H1 (cell line): ENCODE measurements at regions not wholly inside any gene's neighbourhood (a gene's known extent, or its start where the extent isn't known, plus 50 kb on each side); places are given as distances from the start of the nearest gene placed in this dataset.

Experiments
- CHD1 ChIP-seq: IDR thresholded peaks from 2 replicates; pipeline ENCODE4 v1.6.1; 2012; ENCODE audit warnings: low read depth, low read length, improper control_type of control experiment
- GABPA ChIP-seq: IDR thresholded peaks from 2 replicates; pipeline ENCODE4 v1.6.1; 2011; ENCODE audit warnings: mild to moderate bottlenecking, low read length, moderate library complexity, borderline replicate concordance; ENCODE audit not compliant: insufficient read depth
- RNF2 ChIP-seq: fragments of 200-900, 300-1000 bp; sonication (generic); IDR thresholded peaks from 2 replicates; pipeline ENCODE4 v1.7.1; 2016; ENCODE audit warnings: borderline replicate concordance, low read depth, mild to moderate bottlenecking, antibody characterized with exemption, low read length; ENCODE audit not compliant: poor library complexity, severe bottlenecking; ENCODE audit errors: missing control alignments
- SP4 ChIP-seq: IDR thresholded peaks from 2 replicates; pipeline ENCODE4 v1.6.1; 2012; ENCODE audit warnings: low read length, inconsistent platforms
- TBP ChIP-seq: IDR thresholded peaks from 2 replicates; pipeline ENCODE4 v1.6.1; 2011; ENCODE audit warnings: low read depth, low read length, improper control_type of control experiment
- TF ChIP-seq, protein P1 (sequence below): fragments of 300-600 bp; sonication (generic); IDR thresholded peaks from 2 replicates; pipeline ENCODE4 v1.7.1; 2012; ENCODE audit warnings: low read length, moderate library complexity, mild to moderate bottlenecking, inconsistent platforms; ENCODE audit not compliant: insufficient replicate concordance

DNA sequence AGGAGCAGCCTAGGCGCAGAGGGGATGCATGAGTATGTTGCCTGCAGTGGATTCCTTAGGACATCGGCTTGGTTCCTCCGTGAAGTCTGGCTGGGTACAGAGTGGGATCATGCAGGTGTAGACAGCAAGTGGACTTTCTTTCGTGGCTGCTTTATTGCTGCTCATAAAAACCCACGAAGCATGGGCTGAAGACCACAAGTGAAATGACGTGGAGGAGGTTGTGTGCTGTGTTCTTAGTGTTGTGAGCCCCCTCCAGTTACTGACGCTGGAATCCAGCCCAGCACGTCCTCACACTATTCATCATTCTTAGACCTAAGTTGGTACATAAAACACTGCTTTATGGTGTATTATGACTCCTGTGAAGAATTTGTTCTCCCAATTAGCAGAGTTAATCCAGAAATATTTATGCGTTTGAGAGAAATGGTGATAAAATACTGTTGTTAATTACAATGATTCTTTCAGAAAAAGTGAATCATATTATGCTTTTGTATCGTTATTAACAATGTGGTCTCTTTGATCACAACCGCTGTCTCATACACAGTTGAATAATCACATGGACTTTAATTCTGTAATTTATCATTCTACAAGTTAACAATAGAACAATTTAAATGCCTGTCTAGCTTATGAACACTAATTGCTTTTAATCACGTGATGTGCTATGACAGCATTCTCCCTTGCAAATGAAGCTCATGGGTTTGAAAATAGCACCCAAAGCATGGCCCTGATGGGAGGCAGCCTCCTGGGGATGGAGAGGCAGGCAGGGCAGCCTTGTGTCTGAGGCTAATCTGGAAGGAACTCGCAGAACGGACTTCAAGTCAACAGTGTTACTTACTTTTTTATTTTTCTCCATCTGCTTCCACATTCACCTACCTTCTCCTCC lies 233.9 kb upstream of the SYNDIG1 start (continued):
- TF ChIP-seq RNF2: no peak
- TF ChIP-seq TBP: no peak
- TF ChIP-seq SP4: no peak
- TF ChIP-seq, protein P1, sequence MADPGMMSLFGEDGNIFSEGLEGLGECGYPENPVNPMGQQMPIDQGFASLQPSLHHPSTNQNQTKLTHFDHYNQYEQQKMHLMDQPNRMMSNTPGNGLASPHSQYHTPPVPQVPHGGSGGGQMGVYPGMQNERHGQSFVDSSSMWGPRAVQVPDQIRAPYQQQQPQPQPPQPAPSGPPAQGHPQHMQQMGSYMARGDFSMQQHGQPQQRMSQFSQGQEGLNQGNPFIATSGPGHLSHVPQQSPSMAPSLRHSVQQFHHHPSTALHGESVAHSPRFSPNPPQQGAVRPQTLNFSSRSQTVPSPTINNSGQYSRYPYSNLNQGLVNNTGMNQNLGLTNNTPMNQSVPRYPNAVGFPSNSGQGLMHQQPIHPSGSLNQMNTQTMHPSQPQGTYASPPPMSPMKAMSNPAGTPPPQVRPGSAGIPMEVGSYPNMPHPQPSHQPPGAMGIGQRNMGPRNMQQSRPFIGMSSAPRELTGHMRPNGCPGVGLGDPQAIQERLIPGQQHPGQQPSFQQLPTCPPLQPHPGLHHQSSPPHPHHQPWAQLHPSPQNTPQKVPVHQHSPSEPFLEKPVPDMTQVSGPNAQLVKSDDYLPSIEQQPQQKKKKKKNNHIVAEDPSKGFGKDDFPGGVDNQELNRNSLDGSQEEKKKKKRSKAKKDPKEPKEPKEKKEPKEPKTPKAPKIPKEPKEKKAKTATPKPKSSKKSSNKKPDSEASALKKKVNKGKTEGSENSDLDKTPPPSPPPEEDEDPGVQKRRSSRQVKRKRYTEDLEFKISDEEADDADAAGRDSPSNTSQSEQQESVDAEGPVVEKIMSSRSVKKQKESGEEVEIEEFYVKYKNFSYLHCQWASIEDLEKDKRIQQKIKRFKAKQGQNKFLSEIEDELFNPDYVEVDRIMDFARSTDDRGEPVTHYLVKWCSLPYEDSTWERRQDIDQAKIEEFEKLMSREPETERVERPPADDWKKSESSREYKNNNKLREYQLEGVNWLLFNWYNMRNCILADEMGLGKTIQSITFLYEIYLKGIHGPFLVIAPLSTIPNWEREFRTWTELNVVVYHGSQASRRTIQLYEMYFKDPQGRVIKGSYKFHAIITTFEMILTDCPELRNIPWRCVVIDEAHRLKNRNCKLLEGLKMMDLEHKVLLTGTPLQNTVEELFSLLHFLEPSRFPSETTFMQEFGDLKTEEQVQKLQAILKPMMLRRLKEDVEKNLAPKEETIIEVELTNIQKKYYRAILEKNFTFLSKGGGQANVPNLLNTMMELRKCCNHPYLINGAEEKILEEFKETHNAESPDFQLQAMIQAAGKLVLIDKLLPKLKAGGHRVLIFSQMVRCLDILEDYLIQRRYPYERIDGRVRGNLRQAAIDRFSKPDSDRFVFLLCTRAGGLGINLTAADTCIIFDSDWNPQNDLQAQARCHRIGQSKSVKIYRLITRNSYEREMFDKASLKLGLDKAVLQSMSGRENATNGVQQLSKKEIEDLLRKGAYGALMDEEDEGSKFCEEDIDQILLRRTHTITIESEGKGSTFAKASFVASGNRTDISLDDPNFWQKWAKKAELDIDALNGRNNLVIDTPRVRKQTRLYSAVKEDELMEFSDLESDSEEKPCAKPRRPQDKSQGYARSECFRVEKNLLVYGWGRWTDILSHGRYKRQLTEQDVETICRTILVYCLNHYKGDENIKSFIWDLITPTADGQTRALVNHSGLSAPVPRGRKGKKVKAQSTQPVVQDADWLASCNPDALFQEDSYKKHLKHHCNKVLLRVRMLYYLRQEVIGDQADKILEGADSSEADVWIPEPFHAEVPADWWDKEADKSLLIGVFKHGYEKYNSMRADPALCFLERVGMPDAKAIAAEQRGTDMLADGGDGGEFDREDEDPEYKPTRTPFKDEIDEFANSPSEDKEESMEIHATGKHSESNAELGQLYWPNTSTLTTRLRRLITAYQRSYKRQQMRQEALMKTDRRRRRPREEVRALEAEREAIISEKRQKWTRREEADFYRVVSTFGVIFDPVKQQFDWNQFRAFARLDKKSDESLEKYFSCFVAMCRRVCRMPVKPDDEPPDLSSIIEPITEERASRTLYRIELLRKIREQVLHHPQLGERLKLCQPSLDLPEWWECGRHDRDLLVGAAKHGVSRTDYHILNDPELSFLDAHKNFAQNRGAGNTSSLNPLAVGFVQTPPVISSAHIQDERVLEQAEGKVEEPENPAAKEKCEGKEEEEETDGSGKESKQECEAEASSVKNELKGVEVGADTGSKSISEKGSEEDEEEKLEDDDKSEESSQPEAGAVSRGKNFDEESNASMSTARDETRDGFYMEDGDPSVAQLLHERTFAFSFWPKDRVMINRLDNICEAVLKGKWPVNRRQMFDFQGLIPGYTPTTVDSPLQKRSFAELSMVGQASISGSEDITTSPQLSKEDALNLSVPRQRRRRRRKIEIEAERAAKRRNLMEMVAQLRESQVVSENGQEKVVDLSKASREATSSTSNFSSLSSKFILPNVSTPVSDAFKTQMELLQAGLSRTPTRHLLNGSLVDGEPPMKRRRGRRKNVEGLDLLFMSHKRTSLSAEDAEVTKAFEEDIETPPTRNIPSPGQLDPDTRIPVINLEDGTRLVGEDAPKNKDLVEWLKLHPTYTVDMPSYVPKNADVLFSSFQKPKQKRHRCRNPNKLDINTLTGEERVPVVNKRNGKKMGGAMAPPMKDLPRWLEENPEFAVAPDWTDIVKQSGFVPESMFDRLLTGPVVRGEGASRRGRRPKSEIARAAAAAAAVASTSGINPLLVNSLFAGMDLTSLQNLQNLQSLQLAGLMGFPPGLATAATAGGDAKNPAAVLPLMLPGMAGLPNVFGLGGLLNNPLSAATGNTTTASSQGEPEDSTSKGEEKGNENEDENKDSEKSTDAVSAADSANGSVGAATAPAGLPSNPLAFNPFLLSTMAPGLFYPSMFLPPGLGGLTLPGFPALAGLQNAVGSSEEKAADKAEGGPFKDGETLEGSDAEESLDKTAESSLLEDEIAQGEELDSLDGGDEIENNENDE: no peak
- no peak for TF ChIP-seq CHD1
- no peak for TF ChIP-seq GABPA
